ENCODE measurements at regions not wholly inside any gene's neighbourhood (a gene's known extent, or its start where the extent isn't known, plus 50 kb on each side); places are given as distances from the start of the nearest gene placed in this dataset.

GRCh38 chr2:66170744-66171330, 264.1 kb upstream of the MEIS1 start (continued):
- TF ChIP-seq ZNF423 (tag by site-specific recombination; IDR thresholded peaks at IDR 0.05) (no peak), FEZF1 (tag by site-specific recombination; IDR thresholded peaks at IDR 0.05) (peak; percentile 28; the same call in 1 of the 2 replicates), ZNF747 (tag by site-specific recombination; IDR thresholded peaks at IDR 0.05) (no peak), ZNF19 (tag by site-specific recombination; IDR thresholded peaks at IDR 0.05; ENCODE audit: low read depth) (no peak), ZNF561 (tag by site-specific recombination; IDR thresholded peaks at IDR 0.05; ENCODE audit: borderline replicate concordance) (no peak), ZNF843 (tag by site-specific recombination; IDR thresholded peaks at IDR 0.05) (no peak), ZNF214 (tag by site-specific recombination; IDR thresholded peaks at IDR 0.05; ENCODE audit: borderline replicate concordance) (no peak), ZBTB21 (tag by site-specific recombination; IDR thresholded peaks at IDR 0.05) (no peak), ZNF138 (tag by site-specific recombination; IDR thresholded peaks at IDR 0.05; ENCODE audit: borderline replicate concordance) (no peak), SCRT2 (tag by site-specific recombination; IDR thresholded peaks at IDR 0.05) (peak; percentile 67), ZNF677 (tag by site-specific recombination; IDR thresholded peaks at IDR 0.05) (no peak), ZNF169 (tag by site-specific recombination; IDR thresholded peaks at IDR 0.05) (no peak), PRDM4 (tag by site-specific recombination; IDR thresholded peaks at IDR 0.05) (no peak), ZXDB (tag by site-specific recombination; IDR thresholded peaks at IDR 0.05) (no peak), ZNF202 (tag by site-specific recombination; IDR thresholded peaks at IDR 0.05; ENCODE audit: borderline replicate concordance) (no peak), CTCF (tag by site-specific recombination; IDR thresholded peaks at IDR 0.05) (no peak), ZNF555 (tag by site-specific recombination; conservative IDR thresholded peaks at IDR 0.05) (no peak), ZNF404 (tag by site-specific recombination; IDR thresholded peaks at IDR 0.05) (no peak), ZNF704 (tag by site-specific recombination; IDR thresholded peaks at IDR 0.05) (no peak), ZSCAN16 (tag by site-specific recombination; IDR thresholded peaks at IDR 0.05) (no peak), ZNF510 (tag by site-specific recombination; IDR thresholded peaks at IDR 0.05; ENCODE audit: insufficient replicate concordance) (no peak), ZNF292 (tag by site-specific recombination; IDR thresholded peaks at IDR 0.05; ENCODE audit: borderline replicate concordance, low read depth) (no peak), SALL2 (tag by site-specific recombination; IDR thresholded peaks at IDR 0.05; ENCODE audit: borderline replicate concordance) (no peak), ZBTB8A (tag by site-specific recombination; IDR thresholded peaks at IDR 0.05) (no peak), OSR2 (tag by site-specific recombination; IDR thresholded peaks at IDR 0.05) (peak; percentile 24; the same call in 1 of the 2 replicates), ZNF157 (tag by site-specific recombination; IDR thresholded peaks at IDR 0.05) (no peak), ZNF639 (tag by site-specific recombination; IDR thresholded peaks at IDR 0.05) (no peak), PRDM1 (tag by site-specific recombination; IDR thresholded peaks at IDR 0.05) (no peak), PRDM6 (tag by site-specific recombination; IDR thresholded peaks at IDR 0.05) (peak; percentile 51), ZFP69B (tag by site-specific recombination; IDR thresholded peaks at IDR 0.05) (no peak), ZFHX2 (tag by site-specific recombination; conservative IDR thresholded peaks at IDR 0.05) (no peak), ZNF366 (tag by site-specific recombination; conservative IDR thresholded peaks at IDR 0.05) (no peak), ZNF514 (tag by site-specific recombination; IDR thresholded peaks at IDR 0.05) (no peak), SP3 (tag by site-specific recombination; IDR thresholded peaks at IDR 0.05) (no peak)
